T1000 (cell line): ENCODE measurements at regions not wholly inside any gene's neighbourhood (a gene's known extent, or its start where the extent isn't known, plus 50 kb on each side); places are given as distances from the start of the nearest gene placed in this dataset.
"Not testable (repeated sequence)": the region's sequence is repeated elsewhere in the genome, so short reads cannot be mapped to it uniquely, and the experiment has no call there.

ENCODE experiments used
- DNase-seq: peaks from one replicate; lab custom pipeline; 2025; ENCODE audit warnings: mixed read lengths; lab: John Stamatoyannopoulos, UW

- DNase-seq, result no peak
These were observed 332.6 kb upstream of the CHORDC1 start for GRCh38 chr11:90555477-90555876.

DNA sequence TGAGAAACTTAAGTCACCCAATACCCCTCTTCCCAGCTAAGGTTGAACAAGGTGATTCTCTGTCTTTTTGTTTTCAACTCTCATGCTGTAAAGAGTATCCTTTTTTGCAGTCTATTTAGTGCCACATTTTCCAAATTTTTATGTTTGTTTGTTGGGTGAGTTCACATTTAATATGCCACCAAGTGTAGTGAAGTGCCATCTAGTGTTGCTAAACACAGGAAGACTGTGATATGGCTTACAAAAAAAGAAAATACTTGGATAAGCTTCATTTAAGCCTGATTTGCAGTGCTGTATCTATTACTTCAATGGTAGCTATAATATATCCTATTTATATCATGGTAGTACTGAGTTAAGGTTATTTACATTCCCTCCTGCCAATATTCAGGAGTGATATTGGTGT, 319.2 kb upstream of the CHORDC1 start:
- DNase-seq, result no peak

- no peak for DNase-seq
These were observed 313.5 kb upstream of the CHORDC1 start for GRCh38 chr11:90536301-90536700.

DNA sequence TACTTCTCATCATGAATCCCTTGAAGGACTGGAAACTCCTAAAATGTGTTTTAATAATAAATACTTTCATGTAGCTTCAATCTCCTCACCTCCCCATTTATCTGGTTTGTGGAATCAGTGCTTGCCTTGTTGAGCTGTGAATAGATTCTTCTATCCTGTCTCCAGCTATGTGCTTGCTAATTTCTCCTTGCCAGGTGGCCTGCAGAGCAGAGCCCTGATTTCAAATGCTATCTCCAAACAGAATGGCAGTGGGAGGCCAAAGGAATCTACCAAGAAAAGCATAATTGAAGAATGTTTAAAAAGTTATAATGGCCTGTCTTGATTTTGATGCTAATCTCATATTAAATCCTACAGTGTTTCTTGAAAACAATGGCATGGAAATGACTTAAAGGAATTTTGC, 309.3 kb upstream of the CHORDC1 start:
- DNase-seq, result no peak

GRCh38 chr11:90531001-90531400, 308.2 kb upstream of the CHORDC1 start:
- no peak for DNase-seq

DNA sequence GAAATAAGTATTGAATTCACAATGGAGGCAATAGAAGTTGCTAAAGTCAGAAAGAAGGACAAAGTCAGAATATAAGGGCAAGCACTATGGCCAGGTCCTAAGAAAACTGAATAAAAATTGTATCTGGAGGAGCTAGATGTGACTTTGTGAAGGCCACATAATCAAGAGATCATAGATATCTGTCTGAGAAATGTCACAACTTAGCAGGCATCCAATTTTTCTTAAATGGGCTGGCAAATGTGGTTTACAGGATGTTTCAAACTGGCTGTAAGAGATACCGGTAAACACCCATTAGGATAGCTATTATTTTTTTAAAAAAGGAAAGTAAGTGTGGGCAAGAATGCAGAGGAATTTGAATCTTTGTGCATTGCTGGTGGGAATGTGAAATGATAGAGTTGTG, 303.1 kb upstream of the CHORDC1 start:
- DNase-seq, result no peak

- DNase-seq, result no peak
These were observed 290.0 kb upstream of the CHORDC1 start for GRCh38 chr11:90512846-90513245.

DNA sequence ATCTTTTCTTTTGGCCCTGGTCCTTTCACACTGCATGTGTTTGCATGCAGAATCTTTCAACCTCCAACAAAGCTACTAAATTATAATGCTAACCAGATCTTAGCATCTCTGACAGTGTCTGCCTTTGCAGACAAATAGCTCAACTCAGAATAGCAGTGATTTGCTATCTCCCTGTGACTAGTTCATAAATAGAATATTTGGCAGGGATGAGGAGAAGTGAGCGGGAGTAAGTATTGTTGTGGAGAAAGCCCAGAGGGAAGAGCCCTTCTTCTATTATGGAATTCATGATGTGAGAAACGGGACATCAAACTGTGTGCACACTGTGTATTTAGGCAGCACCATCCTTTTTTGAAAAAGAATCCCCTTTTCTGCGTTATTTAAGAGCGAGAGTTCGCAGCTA, 288.0 kb upstream of the CHORDC1 start:
- DNase-seq, result no peak

DNA sequence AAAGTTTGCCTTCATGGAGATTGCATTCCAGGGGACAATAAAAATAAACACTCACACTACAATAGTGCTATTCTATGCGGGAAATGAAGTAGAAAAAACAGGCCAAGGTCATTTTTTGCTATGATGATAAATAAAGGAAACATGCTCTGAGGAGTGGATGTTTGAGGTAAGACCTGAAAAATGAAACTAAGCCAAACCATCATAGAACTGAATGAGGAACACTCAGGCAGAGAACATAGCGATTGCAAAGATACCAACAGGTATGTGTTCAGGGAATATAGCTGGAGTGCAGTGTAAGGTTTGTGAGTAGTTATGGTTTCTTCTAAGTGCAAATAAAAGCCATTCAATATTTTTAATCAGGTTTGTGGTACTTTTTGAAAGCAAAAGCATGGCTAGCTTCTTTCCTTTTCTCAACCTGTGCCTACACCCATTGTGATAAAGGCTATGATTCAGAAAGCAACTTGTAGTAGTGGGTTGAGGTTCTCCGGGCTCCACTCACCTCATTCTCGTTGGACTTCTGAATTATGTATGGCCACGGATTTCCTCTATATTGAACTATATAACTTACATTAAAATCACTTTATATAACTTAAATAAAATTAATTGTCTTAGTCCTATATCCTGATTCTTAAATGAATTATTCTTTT, 278.2 kb upstream of the CHORDC1 start:
- no peak for DNase-seq

DNA sequence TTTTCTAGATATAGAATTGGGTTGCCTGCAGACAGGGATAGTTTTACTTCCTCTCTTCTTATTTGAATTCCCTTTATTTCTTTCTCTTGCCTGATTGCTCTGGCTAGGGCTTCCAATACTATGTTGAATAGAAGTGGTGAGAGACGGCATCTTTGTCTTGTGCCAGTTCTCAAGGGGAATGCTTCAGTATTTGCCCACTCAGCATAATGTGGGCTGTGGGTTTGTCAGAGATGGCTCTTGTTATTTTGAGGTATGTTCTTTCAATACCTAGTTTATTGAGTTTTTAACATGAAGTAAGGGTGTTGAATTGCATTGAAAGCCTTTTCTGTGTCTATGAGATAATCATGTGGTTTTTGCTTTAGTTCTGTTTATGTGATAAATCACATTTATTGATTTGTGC, 273.9 kb upstream of the CHORDC1 start:
- no peak for DNase-seq

DNA sequence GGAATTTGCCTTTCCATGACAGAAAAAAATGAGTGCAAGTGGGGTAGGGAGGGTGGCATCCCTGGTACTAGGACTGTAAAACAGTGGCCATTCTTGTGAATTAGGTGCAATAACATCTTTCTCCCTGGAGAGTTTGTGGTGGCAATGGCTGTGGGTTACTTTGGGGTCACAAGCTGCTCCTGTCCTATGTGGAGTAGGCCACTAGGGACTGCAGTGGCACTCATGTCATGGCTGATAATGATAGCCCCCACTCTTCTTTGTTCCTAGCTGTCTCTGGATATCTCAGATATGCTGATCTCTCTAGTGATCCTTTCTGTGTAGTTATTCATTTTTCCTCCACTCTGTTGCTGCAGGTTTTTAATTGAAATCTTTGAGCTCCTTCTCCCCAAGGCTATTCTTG, 270.5 kb upstream of the CHORDC1 start:
- DNase-seq, result no peak

DNA sequence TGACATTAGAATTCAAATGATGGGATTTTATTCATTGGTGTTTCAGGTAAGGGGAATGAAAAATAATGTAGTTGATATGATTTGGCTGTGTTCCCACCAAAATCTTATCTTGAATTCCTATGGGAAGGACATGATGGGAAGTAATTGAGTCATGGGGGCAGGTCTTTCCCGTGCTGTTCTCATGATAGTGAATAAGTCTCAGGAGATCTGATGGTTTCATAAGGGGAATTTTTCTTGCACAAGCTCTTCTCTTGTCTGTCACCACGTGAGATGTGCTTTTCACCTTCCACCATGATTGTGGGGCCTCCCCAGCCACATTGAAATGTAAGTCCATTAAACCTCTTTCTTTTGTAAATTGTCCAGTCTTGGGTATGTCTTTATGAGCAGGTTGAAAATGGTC, 268.6 kb upstream of the CHORDC1 start:
- no peak for DNase-seq

GRCh38 chr11:90476442-90477007, 253.7 kb upstream of the CHORDC1 start:
- no peak for DNase-seq

DNA sequence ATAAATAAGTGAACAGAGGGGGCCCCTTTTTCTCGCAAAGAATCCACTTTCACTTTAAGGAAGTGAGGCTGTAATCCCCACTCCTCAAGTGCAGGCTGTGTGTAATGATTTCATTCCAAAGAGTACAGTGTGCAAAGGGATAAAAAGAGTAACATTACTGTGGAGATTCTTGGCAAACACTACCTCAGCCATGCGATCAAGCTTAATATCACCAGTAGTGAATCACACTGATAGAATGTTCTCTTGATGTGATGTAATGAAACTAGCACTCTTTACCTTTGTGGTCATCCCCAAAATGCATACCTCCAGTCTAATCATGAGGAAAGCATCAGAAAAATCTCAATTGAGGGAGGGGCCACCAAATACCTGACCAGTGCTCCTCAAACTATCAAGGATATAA, 246.1 kb upstream of the CHORDC1 start:
- no peak for DNase-seq

DNA sequence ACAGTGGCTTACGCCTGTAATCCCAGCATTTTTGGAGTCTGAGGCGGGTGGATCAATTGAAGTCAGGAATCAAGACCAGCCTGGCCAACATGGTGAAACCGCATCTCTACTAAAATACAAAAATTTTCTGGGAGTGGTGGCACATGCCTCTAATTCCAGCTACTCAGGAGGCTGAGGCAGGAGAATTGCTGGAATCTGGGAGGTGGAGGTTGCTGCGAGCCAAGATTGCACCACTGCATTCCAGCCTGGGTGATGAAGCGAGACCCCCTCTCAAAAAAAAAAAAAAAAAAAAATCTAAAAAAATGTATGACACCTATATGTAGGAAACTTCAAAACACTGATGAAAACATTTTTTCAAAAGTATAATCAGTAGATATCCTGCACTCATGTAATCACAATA, 242.7 kb upstream of the CHORDC1 start:
- DNase-seq, result no peak

DNA sequence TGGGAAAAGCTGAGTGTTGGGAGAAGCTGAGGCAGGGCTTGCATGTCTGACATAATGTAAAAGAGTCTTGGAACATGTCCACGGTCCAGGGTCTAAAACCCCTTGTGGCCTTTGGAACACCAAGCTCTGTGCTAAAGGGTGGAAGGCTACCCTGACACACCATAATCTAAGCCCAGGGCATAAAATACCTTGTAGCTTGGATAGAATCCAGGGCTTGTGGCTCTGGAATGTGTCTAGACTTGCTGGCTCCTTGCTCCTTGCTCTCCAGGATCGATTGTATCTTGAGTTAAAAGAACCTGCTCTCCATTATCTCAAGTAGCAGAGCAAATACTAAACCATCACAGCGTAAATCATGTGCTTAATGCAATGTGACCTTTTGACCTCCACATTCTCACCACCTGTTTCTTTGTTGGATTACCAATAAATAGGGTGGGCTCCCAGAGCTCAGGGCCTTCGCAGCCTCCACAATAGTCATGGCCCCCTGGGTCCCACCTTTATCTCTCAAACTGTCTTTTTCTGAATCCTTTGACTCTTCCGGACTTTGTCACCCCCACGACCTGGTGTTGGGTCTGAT, 232.6 kb upstream of the CHORDC1 start:
- not testable (repeated sequence) for DNase-seq

- DNase-seq, result no peak
These were observed 230.7 kb upstream of the CHORDC1 start for GRCh38 chr11:90453525-90453924.

DNA sequence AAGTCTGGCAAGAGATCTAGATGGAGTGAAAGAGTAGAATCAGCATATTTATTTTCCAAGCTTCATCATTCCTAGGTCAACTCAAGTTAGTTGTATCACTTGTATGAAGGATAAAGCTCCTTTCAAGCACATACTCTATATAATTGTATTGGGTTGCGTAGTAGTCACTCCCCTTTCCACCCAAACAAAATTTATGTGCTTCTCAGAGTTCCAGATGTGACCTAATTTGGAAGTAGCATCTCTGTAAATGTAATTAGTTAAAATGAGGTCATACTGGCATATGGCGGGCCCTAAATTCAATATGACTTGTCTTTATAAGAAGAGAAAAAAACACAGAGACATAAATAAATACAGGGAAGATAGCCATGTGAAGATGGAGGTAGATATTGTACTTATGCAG, 226.8 kb upstream of the CHORDC1 start:
- no peak for DNase-seq

DNA sequence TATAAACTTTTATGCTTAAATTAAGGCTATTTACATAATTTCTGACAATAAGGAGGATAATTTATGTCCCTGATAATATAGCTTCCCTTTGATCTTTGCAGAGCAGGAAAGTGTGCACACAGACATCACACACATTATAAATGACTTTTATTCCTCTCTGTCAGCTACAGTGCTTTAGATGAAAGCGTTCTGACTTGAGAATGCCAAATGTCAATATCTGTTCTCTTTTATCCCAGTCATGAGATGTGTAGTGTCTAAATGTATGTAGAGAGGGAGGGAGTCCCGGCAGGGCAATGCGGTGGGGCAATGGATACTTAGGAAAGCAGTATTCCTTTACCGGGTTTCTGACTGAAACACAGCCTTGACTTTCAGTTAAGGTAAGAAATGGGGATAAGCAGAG, 225.4 kb upstream of the CHORDC1 start:
- no peak for DNase-seq

DNA sequence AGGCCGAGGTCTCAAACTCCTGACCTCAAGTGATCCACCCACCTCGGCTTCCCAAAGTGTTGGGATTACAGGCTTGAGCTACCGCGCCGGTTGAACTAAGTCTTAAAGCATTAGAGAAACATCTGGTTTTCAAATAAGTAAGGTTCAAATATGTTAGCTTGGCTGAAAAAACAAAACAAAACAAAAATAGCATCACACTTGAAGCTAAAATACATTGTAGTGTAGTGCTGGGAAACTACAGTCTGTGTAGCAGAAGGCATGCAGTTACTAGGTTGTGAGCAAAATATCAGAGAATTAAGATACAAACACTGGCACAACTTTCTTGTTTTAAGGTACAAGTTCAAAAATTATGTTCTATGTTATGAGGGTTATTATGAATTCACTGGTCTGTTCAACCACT, 224.8 kb upstream of the CHORDC1 start:
- no peak for DNase-seq

DNA sequence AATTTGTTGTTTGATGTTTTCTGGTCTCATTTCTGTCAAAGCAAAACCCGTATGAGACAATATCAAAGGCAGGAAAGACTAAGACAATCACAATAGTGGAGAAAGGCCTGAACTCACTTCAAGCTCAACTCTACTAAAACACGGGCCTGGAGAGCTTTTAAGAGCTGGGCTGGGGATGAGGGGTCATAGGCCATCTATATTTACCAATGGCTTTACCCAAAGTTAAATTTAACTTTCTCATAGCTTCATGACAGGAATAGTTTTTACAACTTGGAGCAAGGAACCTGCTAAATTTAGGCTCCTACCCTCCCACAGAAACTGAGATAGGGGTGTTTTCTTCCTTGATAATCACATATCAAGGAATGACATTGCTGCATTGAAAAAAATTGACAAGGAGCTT, 223.4 kb upstream of the CHORDC1 start:
- DNase-seq, result no peak

DNA sequence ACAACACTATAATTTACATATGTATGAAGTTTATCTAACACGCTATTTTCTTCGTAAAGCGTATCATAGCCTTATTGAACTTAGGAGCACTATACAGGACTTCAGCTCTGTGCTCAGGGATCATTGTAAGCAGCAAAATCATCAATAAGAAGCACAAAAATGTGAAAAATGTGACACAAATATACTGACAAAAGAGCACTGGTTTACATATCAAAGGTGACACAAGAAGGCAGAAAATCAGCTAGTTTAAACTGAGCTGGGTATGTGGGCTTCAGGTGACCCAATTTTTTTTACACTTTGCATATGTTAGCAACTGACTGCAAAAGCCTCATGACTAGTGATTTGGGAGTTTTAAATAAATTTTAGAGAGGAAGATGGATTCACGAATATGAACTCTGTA, 215.2 kb upstream of the CHORDC1 start:
- no peak for DNase-seq

- no peak for DNase-seq
These were observed 212.0 kb upstream of the CHORDC1 start for GRCh38 chr11:90434858-90435257.

GRCh38 chr11:90428836-90429235, 206.0 kb upstream of the CHORDC1 start:
- DNase-seq, result no peak
